ENCODE measurements at regions not wholly inside any gene's neighbourhood (a gene's known extent, or its start where the extent isn't known, plus 50 kb on each side); places are given as distances from the start of the nearest gene placed in this dataset.

DNA sequence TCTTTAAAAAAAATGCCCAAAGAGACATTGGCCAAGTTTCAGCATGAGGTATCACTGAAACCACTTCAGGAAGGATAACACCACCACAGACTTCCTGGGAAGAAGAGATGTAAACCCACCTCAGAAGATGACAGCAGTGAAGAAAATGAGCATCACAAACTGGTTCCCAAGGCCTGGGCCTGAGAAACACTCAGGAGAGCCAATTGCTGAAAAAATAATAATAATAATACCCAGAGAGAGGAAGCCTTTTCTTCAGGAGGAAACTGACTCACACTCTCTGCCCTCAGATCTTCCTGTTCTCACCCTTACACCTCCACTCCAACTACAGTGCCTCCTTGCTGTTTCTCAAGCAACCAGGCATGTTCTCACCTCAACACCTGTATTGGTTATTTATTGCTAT lies 68.1 kb upstream of the MAFB start:
- Histone ChIP-seq H3K4me1 (peaks cover 0 to 30% (median 18%) of the 10 kb centered on the region in 6 donors), H3K4me3 (no peak overlapping the region), H3K27me3 (replicated peaks in 1 of 7) (peaks cover 0 to 16% (median 0%) of the 10 kb centered on the region in 7 donors), H3K36me3 (no peaks in the 10 kb centered on the region), H3K9me3 (no peaks in the 10 kb centered on the region), H3K27ac (peak overlapping the region in 2 of 8 donors; percentile 6 to 15)
- intact Hi-C loops (cut with DNase I; ENCODE audit: low total_unique reads), result no loop called here
- TF ChIP-seq POLR2A (IDR thresholded peaks at IDR 0.05) (no peak), POLR2AphosphoS5 (IDR thresholded peaks at IDR 0.05) (no peak)
- TF ChIP-seq, protein P1, sequence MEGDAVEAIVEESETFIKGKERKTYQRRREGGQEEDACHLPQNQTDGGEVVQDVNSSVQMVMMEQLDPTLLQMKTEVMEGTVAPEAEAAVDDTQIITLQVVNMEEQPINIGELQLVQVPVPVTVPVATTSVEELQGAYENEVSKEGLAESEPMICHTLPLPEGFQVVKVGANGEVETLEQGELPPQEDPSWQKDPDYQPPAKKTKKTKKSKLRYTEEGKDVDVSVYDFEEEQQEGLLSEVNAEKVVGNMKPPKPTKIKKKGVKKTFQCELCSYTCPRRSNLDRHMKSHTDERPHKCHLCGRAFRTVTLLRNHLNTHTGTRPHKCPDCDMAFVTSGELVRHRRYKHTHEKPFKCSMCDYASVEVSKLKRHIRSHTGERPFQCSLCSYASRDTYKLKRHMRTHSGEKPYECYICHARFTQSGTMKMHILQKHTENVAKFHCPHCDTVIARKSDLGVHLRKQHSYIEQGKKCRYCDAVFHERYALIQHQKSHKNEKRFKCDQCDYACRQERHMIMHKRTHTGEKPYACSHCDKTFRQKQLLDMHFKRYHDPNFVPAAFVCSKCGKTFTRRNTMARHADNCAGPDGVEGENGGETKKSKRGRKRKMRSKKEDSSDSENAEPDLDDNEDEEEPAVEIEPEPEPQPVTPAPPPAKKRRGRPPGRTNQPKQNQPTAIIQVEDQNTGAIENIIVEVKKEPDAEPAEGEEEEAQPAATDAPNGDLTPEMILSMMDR (IDR thresholded peaks at IDR 0.05 in 8 of 11, conservative IDR thresholded peaks at IDR 0.05 in 3 of 11), result no peak
- no peak for DNase-seq

DNA sequence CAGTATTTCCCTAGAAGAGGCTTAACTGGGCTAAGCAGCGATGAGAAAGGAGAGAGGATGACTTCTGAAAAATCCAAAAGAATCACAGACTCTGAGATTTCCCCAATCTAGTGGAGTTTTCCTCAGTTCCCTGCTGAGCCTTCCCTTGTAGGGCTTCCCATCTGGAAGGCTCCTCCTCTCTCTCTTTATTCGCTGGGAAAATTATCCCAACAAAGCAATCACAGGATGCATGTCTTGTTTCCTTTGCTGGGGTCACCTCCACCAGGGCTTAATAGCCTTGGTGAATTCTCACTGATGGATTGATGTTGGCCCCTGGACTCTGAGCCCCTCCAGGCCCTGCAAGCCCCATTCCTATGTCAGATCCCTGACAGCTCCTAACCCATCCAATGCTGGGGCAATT lies 69.8 kb upstream of the MAFB start:
- Histone ChIP-seq H3K36me3 (no peaks in the 10 kb centered on the region), H3K4me3 (no peak overlapping the region), H3K4me1 (peaks cover 0 to 25% (median 16%) of the 10 kb centered on the region in 6 donors), H3K27me3 (replicated peaks in 1 of 7) (peaks cover 0 to 21% (median 0%) of the 10 kb centered on the region in 7 donors), H3K9me3 (no peaks in the 10 kb centered on the region), H3K27ac (no peak overlapping the region)
- intact Hi-C loops (cut with DNase I; ENCODE audit: low total_unique reads), result no loop called here
- WGBS, 5 donors, result 77 to 97% (median 91%) methylated on average over 2 of the region's 2 CpGs
- no peak for DNase-seq
- TF ChIP-seq, protein P1 (IDR thresholded peaks at IDR 0.05 in 8 of 11, conservative IDR thresholded peaks at IDR 0.05 in 3 of 11), result no peak
- TF ChIP-seq POLR2AphosphoS5 (IDR thresholded peaks at IDR 0.05), result no peak
- no peak for TF ChIP-seq POLR2A (IDR thresholded peaks at IDR 0.05)

DNA sequence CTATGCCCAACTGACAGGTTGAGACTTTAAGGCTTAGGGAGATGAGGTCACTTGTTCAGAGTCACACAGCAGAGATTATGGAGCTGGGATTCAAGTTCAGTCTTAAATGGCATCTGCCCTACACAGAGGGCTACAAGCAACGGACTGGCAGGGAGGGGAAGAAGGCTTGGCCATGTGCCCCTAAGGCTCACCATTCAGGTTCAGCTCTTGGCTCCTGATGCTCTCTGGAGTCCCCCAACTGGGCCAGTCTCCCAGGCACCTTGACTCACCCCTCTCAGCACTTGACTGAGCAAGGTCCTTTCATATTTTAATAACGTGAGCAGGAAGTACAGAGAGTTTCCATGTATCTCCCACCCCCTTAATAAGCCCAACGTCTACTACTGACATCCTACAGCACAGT lies 71.4 kb upstream of the MAFB start:
- no peaks in the 10 kb centered on the region for H3K9me3 ChIP-seq
- H3K4me3 ChIP-seq, result no peak overlapping the region
- peaks cover 0 to 26% (median 0%) of the 10 kb centered on the region in 7 donors for H3K27me3 ChIP-seq (replicated peaks in 1 of 7)
- peaks cover 0 to 13% (median 11%) of the 10 kb centered on the region in 6 donors for H3K4me1 ChIP-seq
- no peak overlapping the region for H3K27ac ChIP-seq
- intact Hi-C loops (cut with DNase I; ENCODE audit: low total_unique reads), result no loop called here
- H3K36me3 ChIP-seq, result no peaks in the 10 kb centered on the region
- DNase-seq, result no peak
- TF ChIP-seq POLR2A (IDR thresholded peaks at IDR 0.05) (no peak), POLR2AphosphoS5 (IDR thresholded peaks at IDR 0.05) (no peak)
- TF ChIP-seq, protein P1 (IDR thresholded peaks at IDR 0.05 in 8 of 11, conservative IDR thresholded peaks at IDR 0.05 in 3 of 11), result no peak
- 45 to 73% (median 47%) methylated on average over 2 to 3 of the region's 3 CpGs for WGBS, 5 donors

DNA sequence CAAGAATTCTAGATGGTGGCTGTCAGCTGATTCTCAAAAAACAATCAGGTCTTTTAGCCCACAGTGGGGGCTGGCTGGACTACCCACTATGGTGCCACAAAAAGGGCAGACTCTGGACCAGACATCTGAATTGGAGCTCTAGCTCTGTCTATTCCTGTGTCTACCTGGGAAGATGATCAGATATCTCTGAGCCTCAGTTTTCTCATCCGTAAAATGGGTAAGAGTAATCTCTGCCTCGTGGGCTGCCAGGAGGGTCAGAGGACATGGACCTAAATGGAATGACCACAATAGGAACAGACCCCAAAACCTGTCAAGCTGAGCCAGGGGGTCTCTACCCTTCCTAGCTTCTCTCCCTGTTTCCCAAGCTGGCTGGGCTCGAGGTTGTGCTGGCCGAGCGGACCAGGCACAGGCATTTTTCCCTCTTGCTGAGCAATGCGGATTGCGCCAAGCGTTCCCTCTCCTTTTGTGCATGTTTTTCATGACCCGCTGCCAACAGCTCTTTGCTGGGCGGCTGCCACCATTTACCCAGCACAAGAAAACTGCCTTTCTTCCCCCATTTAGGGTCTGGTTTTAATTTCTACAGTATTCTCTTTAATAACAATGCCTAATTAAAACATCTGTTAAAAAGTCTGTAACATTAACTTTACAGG lies 74.7 kb upstream of the MAFB start:
- Histone ChIP-seq H3K27me3 (replicated peaks in 1 of 7) (peaks cover 0 to 36% (median 0%) of the 10 kb centered on the region in 7 donors), H3K4me3 (no peak overlapping the region), H3K4me1 (no peaks in the 10 kb centered on the region), H3K36me3 (no peaks in the 10 kb centered on the region), H3K9me3 (no peaks in the 10 kb centered on the region), H3K27ac (no peak overlapping the region)
- intact Hi-C loops (cut with DNase I; ENCODE audit: low total_unique reads), result no loop called here
- DNase-seq, result no peak
- TF ChIP-seq POLR2AphosphoS5 (IDR thresholded peaks at IDR 0.05) (no peak), POLR2A (IDR thresholded peaks at IDR 0.05) (no peak)
- TF ChIP-seq, protein P1 (IDR thresholded peaks at IDR 0.05 in 8 of 11, conservative IDR thresholded peaks at IDR 0.05 in 3 of 11), result no peak
- WGBS, 5 donors, result 91 to 96% (median 92%) methylated on average over 10 of the region's 10 CpGs

All from spleen (tissue), 11 donors.